Fibroblast of lung (primary cell): ENCODE measurements at regions not wholly inside any gene's neighbourhood (a gene's known extent, or its start where the extent isn't known, plus 50 kb on each side); places are given as distances from the start of the nearest gene placed in this dataset.

Source experiments
- CTCF ChIP-seq, 2 donors: IDR thresholded peaks in 1 of 2; conservative IDR thresholded peaks in 1 of 2; 1 replicate in 1 of 2; 2 replicates in 1 of 2; pipeline ENCODE4 v1.5.1; 2011 to 2012; ENCODE audit warnings: low read length in 2 of 2, control low read depth in 1 of 2, inconsistent platforms in 1 of 2, low read depth in 1 of 2, mild to moderate bottlenecking in 1 of 2
- EZH2 ChIP-seq: IDR thresholded peaks from 2 replicates; pipeline ENCODE4 v1.5.1; 2012; ENCODE audit warnings: low read length, control low read depth, mild to moderate bottlenecking; ENCODE audit errors: missing control alignments

GRCh38 chr13:90532861-90533492 lies 814.5 kb upstream of the MIR17HG start:
- no peak for TF ChIP-seq EZH2
- TF ChIP-seq CTCF (conservative IDR thresholded peaks at IDR 0.05 in 1 of 2, IDR thresholded peaks at IDR 0.05 in 1 of 2; ENCODE audit: low read depth in 1 of 2, low read length in 2 of 2), result no peak
